ENCODE measurements at regions not wholly inside any gene's neighbourhood (a gene's known extent, or its start where the extent isn't known, plus 50 kb on each side); places are given as distances from the start of the nearest gene placed in this dataset.

DNA sequence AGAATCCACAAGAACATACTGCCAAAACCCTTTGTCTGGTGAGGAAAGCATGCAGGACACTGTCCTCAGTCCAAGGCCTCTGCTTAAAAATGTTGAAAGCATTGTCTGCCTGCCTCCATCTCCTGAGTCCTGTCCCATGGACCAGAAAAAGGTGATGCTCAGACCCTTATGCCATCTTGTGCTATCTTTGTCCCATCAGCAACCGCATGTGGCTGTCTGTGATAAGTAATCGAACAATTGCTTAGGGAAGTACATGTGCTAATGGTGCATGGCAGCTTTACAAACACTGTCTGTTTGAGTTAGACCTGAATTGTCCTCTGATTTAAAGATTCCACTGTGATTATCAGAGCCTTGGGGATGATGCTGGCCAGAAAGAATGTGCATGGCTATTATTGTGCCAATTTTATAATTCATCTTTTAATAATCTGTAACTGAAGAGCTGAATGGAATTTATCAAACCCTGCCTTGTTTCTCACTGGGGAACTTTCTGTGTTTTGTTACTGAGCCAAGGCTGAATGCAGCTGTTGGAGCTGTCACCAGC is 177.5 kb downstream of the DACT1 start:
- CTCF ChIA-PET (ENCODE audit: unreplicated experiment) = no interaction called here
- H3K9me2 ChIP-seq (ENCODE audit: insufficient read depth, low read length) = no peaks in the 10 kb centered on the region
- intact Hi-C loops (cut with micrococcal nuclease; ENCODE audit: unreplicated experiment) = no loop called here

DNA sequence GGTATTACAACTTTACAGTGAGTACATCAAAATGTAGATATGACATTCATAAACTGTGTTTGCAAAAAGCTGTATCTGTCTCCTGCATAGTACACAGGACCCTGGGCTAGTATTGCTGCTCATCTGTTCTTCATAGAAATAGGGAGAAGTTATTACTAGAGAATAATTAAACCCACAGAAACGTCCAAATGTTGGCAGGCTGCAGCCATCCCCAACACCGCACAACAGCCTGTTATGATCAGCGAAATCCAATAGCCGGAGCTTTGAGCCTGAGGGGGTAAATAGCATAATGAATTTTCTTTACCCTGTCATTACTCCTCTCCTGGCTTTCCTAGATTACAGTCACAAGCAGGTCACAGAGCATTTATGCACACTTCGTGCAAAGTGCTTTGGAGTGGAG is 178.0 kb downstream of the DACT1 start:
- TF ChIP-seq, protein P1, sequence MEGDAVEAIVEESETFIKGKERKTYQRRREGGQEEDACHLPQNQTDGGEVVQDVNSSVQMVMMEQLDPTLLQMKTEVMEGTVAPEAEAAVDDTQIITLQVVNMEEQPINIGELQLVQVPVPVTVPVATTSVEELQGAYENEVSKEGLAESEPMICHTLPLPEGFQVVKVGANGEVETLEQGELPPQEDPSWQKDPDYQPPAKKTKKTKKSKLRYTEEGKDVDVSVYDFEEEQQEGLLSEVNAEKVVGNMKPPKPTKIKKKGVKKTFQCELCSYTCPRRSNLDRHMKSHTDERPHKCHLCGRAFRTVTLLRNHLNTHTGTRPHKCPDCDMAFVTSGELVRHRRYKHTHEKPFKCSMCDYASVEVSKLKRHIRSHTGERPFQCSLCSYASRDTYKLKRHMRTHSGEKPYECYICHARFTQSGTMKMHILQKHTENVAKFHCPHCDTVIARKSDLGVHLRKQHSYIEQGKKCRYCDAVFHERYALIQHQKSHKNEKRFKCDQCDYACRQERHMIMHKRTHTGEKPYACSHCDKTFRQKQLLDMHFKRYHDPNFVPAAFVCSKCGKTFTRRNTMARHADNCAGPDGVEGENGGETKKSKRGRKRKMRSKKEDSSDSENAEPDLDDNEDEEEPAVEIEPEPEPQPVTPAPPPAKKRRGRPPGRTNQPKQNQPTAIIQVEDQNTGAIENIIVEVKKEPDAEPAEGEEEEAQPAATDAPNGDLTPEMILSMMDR (conservative IDR thresholded peaks at IDR 0.05; ENCODE audit: low read length) = no peak
- no peak for TF ChIP-seq EZH2phosphoT487 (IDR thresholded peaks at IDR 0.05; ENCODE audit: borderline replicate concordance, low read depth, low read length)
- H3K9me3 ChIP-seq (ENCODE audit: low read length) = no peaks in the 10 kb centered on the region
- DNase-seq (ENCODE audit: low spot score) = no peak
- H3K9me2 ChIP-seq (ENCODE audit: insufficient read depth, low read length) = no peaks in the 10 kb centered on the region
- CTCF ChIA-PET (ENCODE audit: unreplicated experiment) = no interaction called here
- no peaks in the 10 kb centered on the region for H3K79me2 ChIP-seq (ENCODE audit: insufficient read depth, low read depth, low read length)
- intact Hi-C loops (cut with micrococcal nuclease; ENCODE audit: unreplicated experiment) = no loop called here
- no peak overlapping the region for H3K4me3 ChIP-seq (ENCODE audit: low read depth, low read length, poor library complexity, severe bottlenecking)
- POLR2A ChIA-PET = interaction anchor here (0.6 kb wide), 1 partner anchor 118 kb away, joined by 3 read pairs; no protein-coding TSS in a partner anchor
- H4K20me1 ChIP-seq (ENCODE audit: insufficient read depth, low read length) = no peaks in the 10 kb centered on the region
- H3K27ac ChIP-seq (ENCODE audit: low read depth, low read length, poor library complexity, severe bottlenecking) = no peak overlapping the region
- no peak overlapping the region for H2AFZ ChIP-seq (ENCODE audit: low read length)
- no TSS peak for BruUV-seq (replicated peaks)
- H3K4me2 ChIP-seq (ENCODE audit: low read length) = no peak overlapping the region
- H3K36me3 ChIP-seq (ENCODE audit: insufficient read depth, low read length) = no peaks in the 10 kb centered on the region
- no peaks in the 10 kb centered on the region for H3K4me1 ChIP-seq (ENCODE audit: insufficient read depth, low read length, poor library complexity, severe bottlenecking)

More for the DNA sequence above, 177.5 kb downstream of the DACT1 start:
- H3K9me3 ChIP-seq (ENCODE audit: low read length) = no peaks in the 10 kb centered on the region
- BruUV-seq (replicated peaks) = no TSS peak
- TF ChIP-seq, protein P1 (conservative IDR thresholded peaks at IDR 0.05; ENCODE audit: low read length) = no peak
- TF ChIP-seq EZH2phosphoT487 (IDR thresholded peaks at IDR 0.05; ENCODE audit: borderline replicate concordance, low read depth, low read length) = no peak
- POLR2A ChIA-PET = interaction anchor here (0.6 kb wide), 1 partner anchor 118 kb away, joined by 3 read pairs; no protein-coding TSS in a partner anchor
- H3K27ac ChIP-seq (ENCODE audit: low read depth, low read length, poor library complexity, severe bottlenecking) = no peak overlapping the region
- no peaks in the 10 kb centered on the region for H3K79me2 ChIP-seq (ENCODE audit: insufficient read depth, low read depth, low read length)
- H3K36me3 ChIP-seq (ENCODE audit: insufficient read depth, low read length) = no peaks in the 10 kb centered on the region
- H4K20me1 ChIP-seq (ENCODE audit: insufficient read depth, low read length) = no peaks in the 10 kb centered on the region
- no peak overlapping the region for H3K4me2 ChIP-seq (ENCODE audit: low read length)
- H3K4me1 ChIP-seq (ENCODE audit: insufficient read depth, low read length, poor library complexity, severe bottlenecking) = no peaks in the 10 kb centered on the region
- H3K4me3 ChIP-seq (ENCODE audit: low read depth, low read length, poor library complexity, severe bottlenecking) = no peak overlapping the region
- H2AFZ ChIP-seq (ENCODE audit: low read length) = no peak overlapping the region
- DNase-seq (ENCODE audit: low spot score) = no peak

DNA sequence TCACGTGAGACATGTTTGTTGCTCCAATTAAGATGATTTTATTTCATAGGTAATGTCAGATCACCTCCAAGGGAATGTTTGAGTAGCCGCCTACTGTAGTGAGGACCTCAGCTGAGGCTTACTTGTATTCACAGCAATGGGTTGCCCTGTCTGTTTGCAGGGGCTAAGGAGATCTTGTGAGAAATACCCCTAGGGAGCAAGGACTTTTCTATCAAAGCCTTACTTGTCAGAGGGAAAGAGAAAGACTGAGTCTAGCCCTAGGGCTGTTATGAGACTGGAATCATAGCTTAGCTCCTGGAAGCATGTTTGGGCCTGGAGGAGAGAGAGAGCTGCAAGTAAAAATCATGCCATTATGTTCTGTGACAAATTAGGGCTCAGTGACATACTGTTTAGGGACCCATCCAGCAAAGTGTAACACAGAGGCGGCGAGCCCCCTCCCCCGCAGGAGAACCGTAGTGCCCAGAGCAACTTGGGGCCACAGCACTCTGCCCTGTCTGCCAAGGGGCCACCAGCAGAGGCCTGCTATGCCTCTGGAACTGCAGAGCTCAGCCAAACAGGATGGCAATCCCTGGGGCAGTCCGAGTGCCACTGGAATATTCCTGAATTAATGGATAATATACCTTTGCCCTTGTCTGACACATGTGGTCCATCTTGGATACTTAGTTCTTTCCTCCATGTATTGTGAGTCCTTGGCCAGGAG is 178.8 kb downstream of the DACT1 start:
- no TSS peak for BruUV-seq (replicated peaks)
- POLR2A ChIA-PET = no interaction called here
- H2AFZ ChIP-seq (ENCODE audit: low read length) = no peak overlapping the region
- no peak for TF ChIP-seq EZH2phosphoT487 (IDR thresholded peaks at IDR 0.05; ENCODE audit: borderline replicate concordance, low read depth, low read length)
- TF ChIP-seq, protein P1 (conservative IDR thresholded peaks at IDR 0.05; ENCODE audit: low read length) = no peak
- H3K9me2 ChIP-seq (ENCODE audit: insufficient read depth, low read length) = no peaks in the 10 kb centered on the region
- DNase-seq (ENCODE audit: low spot score) = no peak
- H3K27ac ChIP-seq (ENCODE audit: low read depth, low read length, poor library complexity, severe bottlenecking) = no peak overlapping the region
- H3K4me2 ChIP-seq (ENCODE audit: low read length) = no peak overlapping the region
- H3K4me3 ChIP-seq (ENCODE audit: low read depth, low read length, poor library complexity, severe bottlenecking) = no peak overlapping the region
- H3K4me1 ChIP-seq (ENCODE audit: insufficient read depth, low read length, poor library complexity, severe bottlenecking) = no peaks in the 10 kb centered on the region
- no peaks in the 10 kb centered on the region for H4K20me1 ChIP-seq (ENCODE audit: insufficient read depth, low read length)
- no peaks in the 10 kb centered on the region for H3K36me3 ChIP-seq (ENCODE audit: insufficient read depth, low read length)
- no peaks in the 10 kb centered on the region for H3K9me3 ChIP-seq (ENCODE audit: low read length)
- intact Hi-C loops (cut with micrococcal nuclease; ENCODE audit: unreplicated experiment) = no loop called here
- H3K79me2 ChIP-seq (ENCODE audit: insufficient read depth, low read depth, low read length) = no peaks in the 10 kb centered on the region
- CTCF ChIA-PET (ENCODE audit: unreplicated experiment) = no interaction called here

Measured in OCI-LY7 (cell line).